NCI-H146 (cell line): ENCODE measurements at regions not wholly inside any gene's neighbourhood (a gene's known extent, or its start where the extent isn't known, plus 50 kb on each side); places are given as distances from the start of the nearest gene placed in this dataset.
"Not testable (repeated sequence)": the region's sequence is repeated elsewhere in the genome, so short reads cannot be mapped to it uniquely, and the experiment has no call there.

Source experiments
- DNase-seq: peaks from one replicate; lab custom pipeline; 2025; lab: John Stamatoyannopoulos, UW

DNA sequence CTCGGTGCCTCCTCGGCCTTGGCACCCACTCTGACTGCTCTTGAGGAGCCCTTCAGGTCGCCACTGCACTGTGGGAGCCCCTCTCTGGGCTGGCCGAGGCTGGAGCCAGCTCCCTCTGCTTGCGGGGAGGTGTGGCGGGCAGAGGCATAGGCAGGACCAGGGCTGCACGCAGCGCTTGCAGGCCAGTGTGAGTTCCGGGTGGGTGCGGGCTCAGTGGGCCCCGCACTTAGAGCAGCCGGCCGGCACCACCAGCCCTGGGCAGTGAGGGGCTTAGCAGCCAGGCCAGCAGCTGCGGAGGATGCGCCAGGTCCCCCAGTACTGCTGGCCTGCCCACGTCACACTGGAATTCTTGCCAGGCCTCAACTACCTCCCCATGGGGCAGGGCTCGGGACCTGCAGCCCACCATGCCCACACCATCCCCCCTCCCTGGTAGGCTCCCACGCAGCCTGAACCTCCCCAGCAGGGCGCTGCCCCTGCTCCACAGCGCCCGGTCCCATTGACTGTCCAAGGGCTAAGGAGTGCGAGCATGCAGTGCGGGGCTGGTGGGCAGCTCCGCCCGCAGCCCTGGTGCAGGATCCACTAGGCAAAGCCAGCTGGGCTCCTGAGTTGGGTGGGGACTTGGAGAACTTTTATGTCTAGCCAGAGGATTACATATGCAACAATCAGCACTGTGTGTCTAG, 602.9 kb upstream of the ST8SIA4 start:
- DNase-seq, result no peak

DNA sequence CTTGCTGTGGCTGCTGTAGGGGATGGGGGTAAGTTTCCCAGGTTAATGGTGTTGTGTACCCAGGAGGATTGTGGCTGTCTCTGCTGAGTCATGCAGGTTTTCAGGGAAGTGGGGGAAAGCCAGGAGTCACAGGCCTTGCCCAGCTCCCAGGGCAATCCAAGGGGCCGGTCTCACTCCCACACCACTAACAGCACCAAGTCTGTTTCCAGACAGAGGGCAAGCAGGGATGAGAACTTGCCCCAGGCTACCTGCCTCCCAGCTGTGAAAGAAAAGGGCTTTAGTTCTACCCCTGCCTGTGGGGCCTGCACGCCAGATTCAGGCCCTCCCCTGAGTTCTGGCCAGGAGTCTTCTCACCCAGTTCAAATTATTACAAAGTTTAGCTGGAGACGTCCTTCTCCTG, 579.8 kb upstream of the ST8SIA4 start:
- DNase-seq, result no peak

DNA sequence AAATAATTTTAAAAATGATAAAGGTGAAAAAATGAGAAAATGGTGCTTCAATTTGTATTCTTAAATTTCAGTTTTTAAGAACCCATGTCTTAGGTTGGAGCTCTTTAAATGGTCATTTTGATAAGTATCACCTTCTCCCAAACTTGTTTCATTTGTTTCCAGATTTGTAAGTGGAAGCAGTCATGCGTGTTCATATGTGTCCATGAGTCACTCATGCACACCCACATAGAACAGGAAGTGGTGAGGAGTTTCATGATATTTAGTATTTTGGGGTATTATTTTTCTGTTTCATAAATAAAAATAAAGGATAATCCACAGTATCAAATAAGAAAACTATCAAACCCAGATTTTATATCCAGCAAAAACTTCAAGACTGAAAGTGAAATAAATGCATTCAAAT, 570.4 kb upstream of the ST8SIA4 start:
- DNase-seq, result no peak

DNA sequence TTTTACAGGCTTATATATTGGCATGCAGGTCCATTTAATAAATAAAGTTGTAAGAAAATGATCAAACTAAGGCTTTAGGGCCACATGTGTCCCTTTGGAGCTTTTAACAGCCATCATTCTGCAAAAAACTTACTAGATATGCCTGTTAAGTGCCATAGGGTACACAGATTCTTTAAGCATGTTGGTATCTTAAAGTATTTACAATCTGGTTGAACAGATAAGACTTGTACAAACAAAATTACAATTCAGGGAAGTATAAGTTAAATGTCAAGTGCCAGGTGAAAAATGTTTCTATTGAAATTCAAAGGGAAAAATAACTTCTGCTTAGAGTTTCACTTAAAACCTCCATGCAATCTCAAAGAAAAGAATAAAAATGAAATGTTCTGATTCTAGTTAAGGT, 558.4 kb upstream of the ST8SIA4 start:
- DNase-seq, result no peak

DNA sequence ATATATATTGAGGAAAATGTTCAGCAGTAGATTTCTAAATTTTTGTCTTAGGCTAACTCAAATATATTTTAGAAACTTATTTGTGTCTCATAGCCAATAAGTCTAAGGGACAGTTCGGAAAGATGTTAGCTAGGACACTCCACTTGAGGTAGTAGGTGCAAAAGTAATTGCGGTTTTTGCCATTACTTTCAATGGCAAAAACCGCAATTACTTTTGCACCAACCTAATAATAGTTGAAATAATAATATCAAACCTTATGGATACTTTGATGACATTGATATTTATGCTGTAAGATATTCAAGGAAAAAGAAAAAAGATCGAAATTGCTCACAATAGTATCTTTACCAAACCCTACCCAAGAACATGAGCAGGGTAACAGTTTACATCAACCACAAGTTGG, 555.5 kb upstream of the ST8SIA4 start:
- DNase-seq, result no peak

DNA sequence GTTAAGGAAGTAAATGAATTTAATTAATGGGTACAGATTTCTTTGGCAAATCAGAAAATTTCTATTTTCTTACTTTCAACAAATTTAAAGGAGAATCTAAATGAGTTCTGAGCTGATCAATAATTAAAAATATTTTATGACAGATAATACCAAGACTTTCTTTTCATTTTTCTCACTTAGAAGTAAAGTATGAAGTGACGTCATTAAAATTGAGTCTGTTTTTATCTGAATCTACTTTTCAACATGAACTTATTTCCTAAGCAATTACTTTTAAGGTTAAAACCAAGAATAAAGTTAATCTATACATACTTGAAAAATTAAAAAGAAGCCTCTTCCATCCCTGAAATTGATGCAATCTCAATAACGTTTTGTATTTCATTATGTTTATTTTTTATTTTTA, 552.8 kb upstream of the ST8SIA4 start:
- no peak for DNase-seq

DNA sequence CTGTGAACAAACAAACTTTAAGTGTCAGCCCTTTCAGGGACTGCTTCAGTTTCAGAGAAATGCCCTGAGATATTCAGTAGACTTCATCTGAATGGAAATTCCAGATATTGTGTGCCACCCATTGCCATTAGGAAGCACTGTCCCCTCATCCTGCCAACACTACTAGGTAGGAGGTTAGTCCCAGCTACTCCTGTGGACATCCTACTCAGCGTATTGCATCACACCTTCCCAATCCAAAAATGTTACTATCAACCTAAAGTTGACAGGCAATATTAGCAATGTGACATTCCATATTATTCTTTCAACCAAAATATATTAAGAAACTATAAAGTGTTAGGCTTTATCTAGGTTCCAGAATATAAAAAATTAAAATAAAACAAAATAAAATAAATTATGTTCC, 552.0 kb upstream of the ST8SIA4 start:
- DNase-seq, result no peak

DNA sequence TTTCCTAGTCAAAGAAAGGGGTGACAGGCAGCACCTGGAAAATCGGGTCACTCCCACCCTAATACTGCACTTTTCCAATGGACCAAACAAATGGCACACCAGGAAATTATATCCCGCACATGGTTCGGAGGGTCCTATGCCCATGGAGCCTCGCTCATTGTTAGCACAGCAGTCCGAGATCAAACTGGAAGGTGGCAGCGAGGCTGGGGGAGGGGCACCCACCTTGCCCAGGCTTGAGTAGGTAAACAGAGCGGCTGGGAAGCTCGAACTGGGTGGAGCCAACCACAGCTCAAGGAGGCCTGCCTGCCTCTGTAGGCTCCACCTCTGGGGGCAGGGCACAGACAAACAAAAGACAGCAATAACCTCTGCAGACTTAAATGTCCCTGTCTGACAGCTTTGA, 539.2 kb upstream of the ST8SIA4 start:
- DNase-seq, result not testable (repeated sequence)

DNA sequence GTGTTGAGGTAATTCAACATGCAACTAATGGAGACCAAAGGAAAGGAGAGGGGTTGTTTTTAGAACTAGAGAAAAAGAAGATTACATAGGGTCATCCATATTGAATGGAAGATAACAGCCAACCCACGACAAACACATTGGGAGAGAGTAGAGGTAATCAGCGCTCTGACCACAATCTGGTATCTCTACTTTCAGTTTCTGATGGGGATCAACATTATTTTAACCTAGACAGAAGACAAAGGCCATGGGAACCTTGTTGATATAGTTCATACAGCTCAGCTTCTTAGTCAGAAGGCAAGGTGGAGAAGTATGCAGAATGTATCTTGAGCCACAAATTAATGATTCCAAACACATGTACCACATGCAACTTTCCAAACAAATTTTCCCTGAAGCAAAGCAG, 537.1 kb upstream of the ST8SIA4 start:
- no peak for DNase-seq

DNA sequence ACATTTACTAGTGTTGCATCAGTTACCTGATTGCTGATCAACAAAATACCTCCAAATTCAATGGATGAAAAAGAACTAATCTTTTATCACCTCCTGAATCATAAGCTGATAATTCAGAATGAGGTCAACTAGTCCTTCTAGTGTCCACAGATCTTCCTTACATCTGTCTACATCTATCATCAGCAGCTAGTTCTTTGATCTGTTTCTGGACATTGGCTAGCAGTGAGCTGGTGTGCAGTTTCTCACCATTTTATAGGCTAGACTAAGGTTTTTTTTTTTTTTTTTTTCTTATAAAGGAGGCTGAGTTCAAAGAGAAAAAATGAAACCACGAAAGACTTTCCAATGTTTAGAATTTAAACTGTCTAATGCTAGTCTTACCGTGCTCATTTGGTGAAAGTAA, 534.3 kb upstream of the ST8SIA4 start:
- no peak for DNase-seq

DNA sequence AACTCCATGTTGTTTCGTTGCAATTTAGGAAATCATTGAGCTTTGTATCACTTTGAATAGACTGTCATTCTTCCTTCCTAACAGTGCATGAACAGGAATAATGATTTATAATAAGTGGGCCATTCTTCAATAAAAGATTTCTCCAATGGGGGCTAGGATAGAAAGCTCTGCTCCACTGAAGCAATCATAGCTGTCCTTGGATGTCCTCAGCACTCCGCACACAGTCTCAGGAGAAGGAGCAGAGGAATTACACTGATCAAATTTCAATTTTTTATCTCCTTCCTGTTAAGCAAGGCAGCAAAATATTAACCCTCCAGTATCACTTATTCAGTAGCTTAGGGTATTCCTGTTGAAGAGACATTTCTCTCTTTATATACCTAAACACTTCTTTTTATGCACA, 532.7 kb upstream of the ST8SIA4 start:
- DNase-seq, result no peak

DNA sequence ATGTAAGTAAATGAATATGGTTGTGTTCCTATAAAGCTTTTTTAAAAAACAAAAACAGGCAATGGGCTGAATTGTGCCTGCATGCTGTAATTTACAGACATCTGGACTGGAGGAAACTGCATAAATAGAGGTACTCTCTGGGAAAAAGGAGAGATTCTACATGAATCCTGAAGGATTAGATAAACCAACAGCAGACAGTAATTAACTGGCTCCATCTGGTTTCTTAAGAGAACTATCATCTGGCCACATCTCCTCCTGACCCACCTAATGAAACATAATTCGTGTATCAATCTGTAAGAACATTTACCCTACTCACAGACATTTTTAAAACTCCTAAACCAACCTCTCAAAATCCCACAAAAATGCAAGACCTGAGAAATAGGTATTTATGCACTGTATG, 528.1 kb upstream of the ST8SIA4 start:
- no peak for DNase-seq

DNA sequence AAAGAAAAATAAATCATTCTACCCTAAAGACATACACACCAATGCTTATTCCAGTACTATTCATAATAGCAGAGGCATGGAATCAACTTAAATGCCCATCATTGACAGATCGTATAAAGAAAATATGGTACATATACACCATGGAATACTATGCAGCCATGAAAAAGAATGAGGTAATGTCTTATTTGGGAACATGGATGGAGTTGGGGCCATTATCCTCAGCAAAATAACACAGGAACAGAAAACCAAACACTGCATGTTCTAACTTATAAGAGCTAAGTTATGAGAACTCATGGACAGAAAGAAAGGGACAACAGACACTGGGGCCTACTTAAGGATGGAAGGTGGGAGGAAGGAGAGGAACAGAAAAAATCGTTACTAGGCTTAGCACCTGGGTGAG, 527.5 kb upstream of the ST8SIA4 start:
- no peak for DNase-seq

DNA sequence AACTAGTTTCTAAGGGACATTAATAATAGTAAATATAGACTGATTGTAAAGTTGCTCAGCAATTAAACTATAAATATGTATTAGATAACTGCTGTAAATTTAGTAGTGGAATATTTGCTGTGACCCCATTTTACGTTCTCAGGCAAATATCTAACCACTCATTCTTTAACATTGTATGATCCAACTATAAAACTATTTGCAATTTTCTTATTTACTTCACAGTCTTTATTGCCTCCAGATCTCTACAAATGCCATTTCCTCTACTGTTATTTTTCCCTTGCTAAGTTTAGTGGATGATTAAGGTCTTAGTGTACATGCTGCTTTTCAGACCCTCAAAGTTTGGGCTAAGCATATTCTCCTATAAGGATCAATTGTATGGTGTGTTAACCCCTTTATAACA, 526.2 kb upstream of the ST8SIA4 start:
- no peak for DNase-seq

DNA sequence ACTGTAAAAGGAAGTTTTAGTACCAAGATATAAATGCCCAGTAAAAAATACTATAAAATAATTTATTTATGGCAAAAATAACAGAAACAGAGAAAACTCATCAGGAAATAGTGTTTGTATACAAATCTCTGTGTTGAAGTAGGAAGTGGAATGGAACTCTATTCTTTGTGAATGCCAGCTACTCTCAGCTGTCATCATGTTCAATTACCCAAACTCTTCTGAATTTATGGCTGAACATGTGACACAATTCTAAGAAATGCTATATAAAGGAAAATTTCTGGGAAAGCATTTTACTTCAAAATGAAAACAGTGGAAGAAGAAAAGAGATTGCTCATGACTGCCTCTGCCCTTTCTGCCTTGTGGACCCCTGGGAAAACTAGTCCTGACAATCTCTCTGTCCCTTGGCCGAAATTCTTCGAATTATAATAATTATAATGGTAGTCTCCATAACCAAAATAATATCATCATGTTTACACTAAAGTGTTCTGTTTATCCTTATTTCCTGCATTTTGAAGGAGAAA, 522.3 kb upstream of the ST8SIA4 start:
- no peak for DNase-seq

DNA sequence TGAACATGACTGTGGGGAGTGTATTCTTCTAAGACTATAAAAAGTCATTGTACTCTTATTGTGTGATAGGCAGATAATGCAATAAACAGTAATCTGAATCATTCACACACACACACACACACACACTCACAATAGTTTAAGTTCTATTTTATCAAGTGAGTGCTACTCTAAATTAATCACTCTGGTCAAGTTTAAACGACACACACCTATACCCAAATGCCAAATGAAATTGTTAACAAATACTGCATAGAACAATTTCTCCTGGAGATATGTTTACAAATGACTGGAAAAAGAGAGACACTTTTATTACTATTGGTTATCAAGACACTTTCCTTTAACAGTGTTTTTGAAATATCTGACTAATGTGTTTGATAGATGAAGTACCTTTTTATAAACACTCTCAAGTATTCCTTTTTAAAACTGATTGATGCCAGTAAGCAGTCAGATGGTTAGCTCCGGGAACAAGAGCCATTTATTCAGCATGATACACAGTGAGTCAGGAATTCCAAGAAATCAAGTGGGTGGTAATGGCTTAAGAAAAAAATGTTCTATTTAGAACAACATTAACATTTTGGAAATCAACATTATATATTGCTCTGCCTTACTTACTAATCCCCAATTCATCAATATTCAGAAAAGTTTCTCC, 521.6 kb upstream of the ST8SIA4 start:
- DNase-seq, result no peak

DNA sequence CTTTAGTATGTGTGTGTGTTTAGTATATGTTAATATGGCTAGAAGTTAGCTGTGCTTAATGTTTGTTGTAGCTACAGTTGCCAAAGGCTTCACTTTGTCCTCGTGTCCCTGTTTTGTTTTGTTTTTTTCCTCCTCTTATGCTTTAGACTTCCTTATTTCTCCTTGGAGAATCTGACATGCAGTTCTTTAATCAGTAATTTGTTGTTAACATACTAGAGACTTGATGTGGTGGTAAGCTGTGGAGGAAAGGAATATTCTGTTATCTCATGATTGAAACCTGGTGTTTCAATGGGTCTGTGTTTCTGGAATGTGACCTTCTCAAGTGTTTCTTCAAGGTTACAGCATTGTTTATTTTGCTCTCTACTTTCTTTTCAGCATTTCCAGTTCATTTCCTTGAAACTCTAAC, 515.6 kb upstream of the ST8SIA4 start:
- no peak for DNase-seq

DNA sequence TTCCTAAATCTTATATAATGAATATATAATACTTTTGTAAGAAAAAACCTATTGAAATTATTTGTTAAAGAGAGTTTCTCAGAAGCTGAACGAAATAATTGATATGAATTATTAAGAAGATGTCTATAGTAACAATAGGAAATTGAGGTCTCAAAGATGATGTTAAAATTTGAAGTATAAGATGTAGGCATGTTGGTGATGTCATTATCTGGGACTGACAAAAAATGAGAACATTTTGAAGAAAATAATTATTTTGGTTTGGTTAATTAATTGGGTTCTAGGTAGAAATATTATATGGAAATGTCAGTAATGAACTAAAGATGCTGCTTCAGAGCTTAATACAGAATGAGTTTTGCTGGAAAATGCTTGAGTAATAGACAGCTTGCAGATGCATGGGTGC, 501.4 kb upstream of the ST8SIA4 start:
- no peak for DNase-seq

DNA sequence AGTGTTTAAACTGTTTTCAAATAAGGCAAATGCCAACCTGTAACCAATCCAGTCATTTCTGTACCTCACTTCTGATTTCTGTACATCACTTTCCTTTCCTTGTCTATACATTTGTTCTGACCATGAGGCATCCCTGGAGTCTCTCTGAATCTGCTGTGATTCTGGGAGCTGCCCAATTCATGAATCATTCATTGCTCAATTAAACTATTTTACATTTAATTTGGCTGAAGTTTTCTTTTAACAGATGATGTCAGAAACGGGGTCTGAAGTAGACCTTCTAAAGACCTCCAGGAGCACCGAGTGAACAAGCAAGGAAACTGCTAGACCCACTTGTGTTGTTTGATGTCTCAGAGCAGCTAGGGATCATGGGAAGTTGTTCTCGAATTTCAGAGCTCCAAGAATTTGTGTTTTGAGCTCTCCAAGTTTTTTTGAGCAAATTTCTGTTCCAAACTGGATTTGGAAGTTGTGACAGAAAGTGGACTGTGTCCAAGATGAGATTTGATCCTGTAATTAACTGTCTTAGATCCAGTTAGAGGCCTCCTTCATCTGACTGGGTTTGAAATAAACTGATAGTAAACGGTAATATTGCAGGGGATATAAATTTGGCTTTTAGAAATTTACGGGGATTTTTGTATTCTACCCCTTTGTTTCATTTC, 490.8 kb upstream of the ST8SIA4 start:
- no peak for DNase-seq

DNA sequence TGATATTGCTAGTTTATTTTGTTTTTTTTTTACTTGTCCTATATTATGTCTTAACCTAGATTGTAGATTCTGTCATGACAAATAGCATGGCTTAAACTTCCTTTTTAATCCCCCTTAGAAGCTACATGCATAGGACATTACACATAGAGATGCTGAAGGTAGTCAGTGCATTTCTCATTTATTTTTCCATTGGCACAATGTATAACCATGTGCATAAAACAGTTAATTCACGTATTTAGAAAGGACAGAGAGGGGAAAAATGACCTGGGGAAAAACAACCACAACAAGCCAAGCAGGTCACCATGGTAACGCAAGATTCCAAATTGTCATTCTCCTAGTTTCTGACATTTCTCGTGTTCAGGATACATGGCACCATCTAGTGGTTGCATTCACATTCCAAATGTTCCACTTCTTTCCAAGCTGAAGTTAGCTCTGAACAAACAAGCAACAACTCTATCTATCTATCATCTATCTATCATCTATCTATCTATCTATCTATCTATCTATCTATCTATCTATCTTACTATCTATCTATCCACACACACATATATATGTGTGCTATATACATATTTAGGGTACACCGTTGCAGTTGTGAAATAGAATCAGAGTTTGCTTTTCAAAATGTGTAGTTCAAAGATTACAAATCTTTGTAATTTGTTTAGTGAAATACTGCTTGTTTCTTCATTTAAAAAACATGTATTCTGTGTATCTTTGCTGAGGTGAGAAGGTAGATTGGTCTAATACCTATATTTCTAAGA, 487.2 kb upstream of the ST8SIA4 start:
- DNase-seq, result peak; percentile 16

DNA sequence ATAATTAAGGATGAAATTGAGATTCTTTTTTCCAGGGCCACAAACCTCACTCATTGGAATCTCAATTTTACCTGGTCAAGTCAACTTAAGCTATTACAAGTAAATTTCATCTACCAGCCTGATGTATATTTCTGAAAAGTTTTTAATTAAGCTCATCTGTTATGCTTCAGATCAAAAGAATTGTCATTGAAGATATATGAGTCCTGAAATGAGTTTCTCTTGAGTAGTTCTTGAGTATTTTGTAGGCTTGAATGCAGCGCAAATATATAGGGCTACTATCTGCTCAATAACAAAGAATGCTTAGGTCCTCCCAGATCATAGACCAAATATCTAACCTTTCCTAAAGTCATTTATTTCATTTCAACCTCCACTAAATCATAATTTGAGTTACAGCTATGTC, 482.2 kb upstream of the ST8SIA4 start:
- no peak for DNase-seq

DNA sequence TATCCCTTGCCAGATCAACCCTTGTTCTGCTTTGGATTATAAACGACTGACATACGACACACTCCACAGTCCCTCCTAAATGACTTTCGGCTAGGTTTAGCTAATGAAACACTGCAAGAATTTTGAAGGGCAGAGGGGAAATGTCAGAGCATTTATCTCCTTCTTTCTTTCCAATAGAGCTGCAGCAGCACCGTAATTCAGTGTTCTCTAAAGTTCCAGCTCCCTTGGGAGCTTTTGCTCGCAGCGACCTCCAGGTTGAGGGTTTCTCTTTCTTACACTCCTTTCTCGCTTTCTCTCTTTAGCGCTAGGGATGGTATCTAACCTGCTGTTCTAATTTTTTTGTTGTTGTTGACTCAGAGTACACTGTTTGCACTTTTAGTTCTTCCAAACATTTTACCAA, 467.1 kb upstream of the ST8SIA4 start:
- DNase-seq, result no peak

DNA sequence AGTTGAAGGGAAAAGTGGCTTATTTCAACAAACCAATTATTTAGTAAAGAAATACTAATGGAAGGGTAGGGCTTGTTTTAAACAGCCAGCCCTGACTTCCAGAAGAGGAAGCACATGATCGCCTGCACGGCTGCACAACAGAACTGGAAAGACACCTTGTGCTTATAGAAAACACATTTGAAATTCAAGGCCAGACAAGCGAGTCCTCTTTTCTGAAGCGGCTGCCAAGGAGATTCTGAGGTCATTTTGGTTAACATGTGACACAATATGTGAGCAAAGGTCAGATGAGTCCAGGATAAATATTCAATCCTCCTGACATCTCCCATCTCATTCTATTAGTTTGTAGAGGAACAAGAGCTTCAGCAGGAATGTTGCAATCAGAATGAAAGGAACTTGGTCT, 461.4 kb upstream of the ST8SIA4 start:
- DNase-seq, result no peak
